HK-2 (cell line): ENCODE measurements at regions not wholly inside any gene's neighbourhood (a gene's known extent, or its start where the extent isn't known, plus 50 kb on each side); places are given as distances from the start of the nearest gene placed in this dataset.
"Not testable (repeated sequence)": the region's sequence is repeated elsewhere in the genome, so short reads cannot be mapped to it uniquely, and the experiment has no call there.

Experiments used
- DNase-seq: peaks from one replicate; pipeline ENCODE4 v3.0.0-alpha.2; 2018; ENCODE audit not compliant: unreplicated experiment

GRCh38 chr10:37572206-37572605, 285.2 kb downstream of the ZNF248 start:
- no peak for DNase-seq

GRCh38 chr10:37566332-37566731, 291.1 kb downstream of the ZNF248 start:
- no peak for DNase-seq

GRCh38 chr10:37563715-37564108, 293.7 kb downstream of the ZNF248 start:
- no peak for DNase-seq

- DNase-seq, result no peak
Measured at GRCh38 chr10:37563107-37563714, 294.2 kb downstream of the ZNF248 start.

- no peak for DNase-seq
Measured at GRCh38 chr10:37552881-37553280, 304.5 kb downstream of the ZNF248 start.

GRCh38 chr10:37549054-37549453, 308.4 kb downstream of the ZNF248 start:
- no peak for DNase-seq

- DNase-seq, result peak; percentile 7
Measured at GRCh38 chr10:37535459-37536246, 321.8 kb downstream of the ZNF248 start.

- DNase-seq, result no peak
Measured at GRCh38 chr10:37534166-37534565, 323.2 kb downstream of the ZNF248 start.

GRCh38 chr10:37525410-37525809, 332.0 kb downstream of the ZNF248 start:
- not testable (repeated sequence) for DNase-seq

- no peak for DNase-seq
Measured at GRCh38 chr10:37520488-37520887, 336.9 kb downstream of the ZNF248 start.

- not testable (repeated sequence) for DNase-seq
Measured at GRCh38 chr10:37510520-37510919, 346.9 kb downstream of the ZNF248 start.

GRCh38 chr10:37496061-37496460, 361.3 kb downstream of the ZNF248 start:
- DNase-seq, result no peak

- no peak for DNase-seq
Measured at GRCh38 chr10:37495415-37495814, 362.0 kb downstream of the ZNF248 start.

GRCh38 chr10:37493185-37493796, 364.1 kb downstream of the ZNF248 start:
- not testable (repeated sequence) for DNase-seq

- DNase-seq, result no peak
Measured at GRCh38 chr10:37490266-37490665, 364.9 kb downstream of the ANKRD30A start.

- DNase-seq, result no peak
Measured at GRCh38 chr10:37489658-37490003, 364.2 kb downstream of the ANKRD30A start.

- peak; percentile 12 for DNase-seq
Measured at GRCh38 chr10:37488792-37489657, 363.6 kb downstream of the ANKRD30A start.

- not testable (repeated sequence) for DNase-seq
Measured at GRCh38 chr10:37480596-37480995, 355.2 kb downstream of the ANKRD30A start.

- DNase-seq, result no peak
Measured at GRCh38 chr10:37479469-37479868, 354.1 kb downstream of the ANKRD30A start.

- DNase-seq, result no peak
Measured at GRCh38 chr10:37478381-37478780, 353.0 kb downstream of the ANKRD30A start.

- no peak for DNase-seq
Measured at GRCh38 chr10:37476285-37476684, 350.9 kb downstream of the ANKRD30A start.

GRCh38 chr10:37474645-37475044, 349.2 kb downstream of the ANKRD30A start:
- DNase-seq, result no peak
